K562 (cell line): ENCODE measurements at regions not wholly inside any gene's neighbourhood (a gene's known extent, or its start where the extent isn't known, plus 50 kb on each side); places are given as distances from the start of the nearest gene placed in this dataset.

Experiments
- ATAC-seq: fragments of 200-7000 bp; cut with Tn5 transposase; 3 replicates; pipeline ENCODE4 v1.9.1; 2020; ENCODE audit warnings: moderate library complexity
- BruUV-seq: library from RNA; stranded (reverse); fragments of 400-500 nt; replicated peaks from 2 replicates; lab custom pipeline; 2021; lab: Mats Ljungman, UMichigan
- CTCF ChIA-PET: fragments of 300-600 bp; formaldehyde crosslinking; extraction: SDS; loops from one replicate; lab custom pipeline; 2021; ENCODE audit warnings: low intra/inter-chr PET ratio; lab: Yijun Ruan, JAX
- POLR2A ChIA-PET: fragments of 300-600, 350-650 bp; sonication (Branson Sonifier 250); formaldehyde crosslinking; extraction: SDS; loops from one replicate; lab custom pipeline; 2021; ENCODE audit warnings: antibody characterized with exemption, inconsistent platforms; lab: Yijun Ruan, JAX
- DNase-seq, 4 experiments: peaks; one replicate each; pipeline versions ENCODE4 v3.0.0 to v3.0.0-alpha.2; 2011 to 2018; ENCODE audit warnings: low spot score in 3 of 4, mixed read lengths in 3 of 4; ENCODE audit errors: extremely low read depth in 1 of 4
- FAIRE-seq: peaks from 2 replicates; lab custom pipeline; 2011; peaks lifted over from hg19 to GRCh38; lab: Jason Lieb, UNC
- H2AFZ ChIP-seq: 2 replicates; pipeline ENCODE4 v1.6.0; 2011; ENCODE audit warnings: low read depth, low read length, control low read depth, inconsistent platforms
- H3K27ac ChIP-seq: fragments of 200-600 bp; 3 replicates; pipeline ENCODE4 v1.8.0; 2011; ENCODE audit warnings: low read depth, mild to moderate bottlenecking, control low read depth, inconsistent platforms, low read length, moderate library complexity, mixed read lengths; ENCODE audit errors: extremely low read depth
- H3K27me3 ChIP-seq, 2 experiments: fragments of 300-600 bp in 1 of 2; 2 replicates in 1 of 2; 3 replicates in 1 of 2; pipeline versions ENCODE4 v1.6.0 to v1.8.0; 2011; ENCODE audit warnings: inconsistent platforms in 2 of 2, low read length in 2 of 2, mild to moderate bottlenecking in 1 of 2, mixed read lengths in 1 of 2, moderate library complexity in 1 of 2; ENCODE audit not compliant: control insufficient read depth in 2 of 2, insufficient read depth in 2 of 2
- H3K36me3 ChIP-seq: fragments of 300-600 bp; 3 replicates; pipeline ENCODE4 v1.8.0; 2011; ENCODE audit warnings: mild to moderate bottlenecking, low read length, inconsistent platforms; ENCODE audit not compliant: control insufficient read depth, insufficient read depth
- H3K4me1 ChIP-seq, 2 experiments: fragments of 200-600 bp in 1 of 2; replicated peaks in 1 of 2; 2 replicates in 1 of 2; 3 replicates in 1 of 2; pipeline versions ENCODE4 v1.5.1 to v1.8.0; 2011; ENCODE audit warnings: inconsistent platforms in 2 of 2, low read length in 2 of 2, mild to moderate bottlenecking in 1 of 2, mixed read lengths in 1 of 2, moderate library complexity in 1 of 2; ENCODE audit not compliant: control insufficient read depth in 2 of 2, insufficient read depth in 2 of 2
- H3K4me2 ChIP-seq: 2 replicates; pipeline ENCODE4 v1.6.1; 2011; ENCODE audit warnings: low read length, control low read depth, inconsistent platforms, mixed read lengths; ENCODE audit not compliant: insufficient read depth
- H3K4me3 ChIP-seq: fragments of 200-600 bp; sonication (generic), shearing (Covaris generic); 2 replicates; pipeline ENCODE4 v1.5.1; 2016; ENCODE audit warnings: control low read depth, inconsistent platforms
- H3K79me2 ChIP-seq: fragments of 200-600 bp; 3 replicates; pipeline ENCODE4 v1.8.0; 2011; ENCODE audit warnings: low read length, inconsistent platforms; ENCODE audit not compliant: control insufficient read depth, insufficient read depth
- H3K9ac ChIP-seq, 2 experiments: 2 replicates each; pipeline versions ENCODE4 v1.6.0 to v1.6.1; 2011; ENCODE audit warnings: low read depth in 2 of 2, low read length in 2 of 2, control low read depth in 1 of 2, inconsistent platforms in 1 of 2, mild to moderate bottlenecking in 1 of 2, mixed read lengths in 1 of 2; ENCODE audit not compliant: insufficient read depth in 1 of 2
- H3K9me1 ChIP-seq: one replicate; pipeline ENCODE4 v1.6.0; 2011; ENCODE audit warnings: inconsistent platforms, mild to moderate bottlenecking, low read length, moderate library complexity; ENCODE audit not compliant: control insufficient read depth, insufficient read depth
- H3K9me3 ChIP-seq: replicated peaks from 2 replicates; pipeline ENCODE4 v1.5.1; 2011; ENCODE audit warnings: low read depth, low read length, inconsistent platforms; ENCODE audit not compliant: control insufficient read depth, insufficient read depth
- H4K20me1 ChIP-seq: replicated peaks from 2 replicates; pipeline ENCODE4 v1.6.1; 2011; ENCODE audit warnings: low read length, inconsistent platforms, mixed read lengths; ENCODE audit not compliant: control insufficient read depth, insufficient read depth
- FOXJ2 ChIP-seq: fragments of 200-800 bp; sonication (Bioruptor generic); IDR thresholded peaks from 2 replicates; pipeline ENCODE4 v1.6.1; 2016; ENCODE audit warnings: missing genetic modification characterization, missing compliant biosample characterization
- MAZ ChIP-seq, 2 experiments: fragments of 450-650 bp in 1 of 2; sonication (generic) in 1 of 2; formaldehyde crosslinking; IDR thresholded peaks in 1 of 2; conservative IDR thresholded peaks in 1 of 2; 2 replicates each; pipeline versions ENCODE4 v1.4.0 to v1.5.0; 2020; ENCODE audit warnings: mild to moderate bottlenecking in 1 of 2, missing genetic modification reagents in 1 of 2
- PBX2 ChIP-seq, 2 experiments: IDR thresholded peaks in 1 of 2; conservative IDR thresholded peaks in 1 of 2; 2 replicates each; pipeline ENCODE4 v1.6.1; 2016; ENCODE audit warnings: low read depth in 2 of 2, mild to moderate bottlenecking in 1 of 2, missing compliant biosample characterization in 1 of 2, missing genetic modification characterization in 1 of 2, moderate library complexity in 1 of 2
- POLR2AphosphoS5 ChIP-seq: IDR thresholded peaks from 2 replicates; pipeline ENCODE4 v1.6.1; 2011; ENCODE audit warnings: mild to moderate bottlenecking, low read depth, low read length, moderate library complexity; ENCODE audit not compliant: control insufficient read depth, insufficient read depth
- PRPF4 ChIP-seq: fragments of 200-400 bp; formaldehyde crosslinking; IDR thresholded peaks from one replicate; pipeline ENCODE4 v1.6.1; 2017; ENCODE audit warnings: low read length, low read depth, mild to moderate bottlenecking; ENCODE audit not compliant: insufficient read depth, poor library complexity, severe bottlenecking
- SRSF3 ChIP-seq: fragments of 200-400 bp; formaldehyde crosslinking; IDR thresholded peaks from 2 replicates; pipeline ENCODE4 v1.6.1; 2016; ENCODE audit warnings: mild to moderate bottlenecking, low read length, moderate library complexity; ENCODE audit not compliant: insufficient read depth
- TAL1 ChIP-seq: fragments of 450-650 bp; IDR thresholded peaks from 2 replicates; pipeline ENCODE4 v1.6.1; 2016; ENCODE audit warnings: mild to moderate bottlenecking
- TRIM25 ChIP-seq: fragments of 450-650 bp; IDR thresholded peaks from 2 replicates; pipeline ENCODE4 v1.7.0; 2016; ENCODE audit warnings: borderline replicate concordance
- ZBTB2 ChIP-seq: fragments of 450-650 bp; IDR thresholded peaks from 2 replicates; pipeline ENCODE4 v1.6.1; 2016; ENCODE audit warnings: antibody characterized with exemption
- ZKSCAN1 ChIP-seq: fragments of 150-350 bp; IDR thresholded peaks from 2 replicates; pipeline ENCODE4 v1.6.1; 2016; ENCODE audit warnings: low read depth, low read length
- ZNF586 ChIP-seq: fragments of 450-650 bp; formaldehyde crosslinking; conservative IDR thresholded peaks from 2 replicates; pipeline ENCODE4 v1.4.0; 2020; ENCODE audit warnings: mild to moderate bottlenecking, moderate library complexity
- in situ Hi-C: fragments of 300-500 bp; cut with MboI; formaldehyde crosslinking; loops from 4 replicates; pipeline ENCODE4 v1.15.0; 2018; ENCODE audit warnings: inconsistent platforms, mixed read lengths
- intact Hi-C: fragments of 100-400 bp; cut with micrococcal nuclease; formaldehyde crosslinking; loops from 2 replicates; pipeline ENCODE4 v1.14.2; 2022
- TF ChIP-seq, protein P1 (sequence below): sonication (generic); formaldehyde crosslinking; IDR thresholded peaks from 2 replicates; pipeline ENCODE4 v1.8.0; 2022; ENCODE audit warnings: mild to moderate bottlenecking, missing genetic modification reagents
- TF ChIP-seq, protein P2 (sequence below): fragments of 250-450 bp; sonication (Bioruptor Pico); IDR thresholded peaks from 2 replicates; pipeline ENCODE4 v1.8.0; 2022; ENCODE audit warnings: moderate library complexity, mild to moderate bottlenecking, inconsistent platforms

- H3K79me2 ChIP-seq = no peaks in the 10 kb centered on the region
- ATAC-seq (no peak), FAIRE-seq (no peak), DNase-seq (no peak)
- no peaks in the 10 kb centered on the region for H3K27me3 ChIP-seq
- no peaks in the 10 kb centered on the region for H3K9me1 ChIP-seq
- POLR2A ChIA-PET = no interaction called here
- in situ Hi-C loops = no loop called here
- H3K4me2 ChIP-seq = no peak overlapping the region
- no peaks in the 10 kb centered on the region for H3K36me3 ChIP-seq
- no peak overlapping the region for H3K9ac ChIP-seq
- CTCF ChIA-PET = no interaction called here
- no peaks in the 10 kb centered on the region for H3K9me3 ChIP-seq
- no peaks in the 10 kb centered on the region for H3K4me1 ChIP-seq
- H3K27ac ChIP-seq = no peak overlapping the region
- H3K4me3 ChIP-seq = no peak overlapping the region
- H4K20me1 ChIP-seq = no peaks in the 10 kb centered on the region
- intact Hi-C loops = no loop called here
- no peak for TF ChIP-seq SRSF3
- TF ChIP-seq ZKSCAN1 = no peak
- TF ChIP-seq ZNF586 (CRISPR knock-in tag) = no peak
- TF ChIP-seq TRIM25 = no peak
- TF ChIP-seq PRPF4 = no peak
- no peak for TF ChIP-seq MAZ (CRISPR knock-in tag; conservative IDR thresholded peaks at IDR 0.05 in 1 of 2, IDR thresholded peaks at IDR 0.05 in 1 of 2)
- no peak for TF ChIP-seq FOXJ2
- no peak for TF ChIP-seq PBX2 (CRISPR knock-in tag; IDR thresholded peaks at IDR 0.05; ENCODE audit: low read depth)
- no peak for TF ChIP-seq PBX2 (tag; conservative IDR thresholded peaks at IDR 0.05; ENCODE audit: low read depth)
- TF ChIP-seq, protein P1, sequence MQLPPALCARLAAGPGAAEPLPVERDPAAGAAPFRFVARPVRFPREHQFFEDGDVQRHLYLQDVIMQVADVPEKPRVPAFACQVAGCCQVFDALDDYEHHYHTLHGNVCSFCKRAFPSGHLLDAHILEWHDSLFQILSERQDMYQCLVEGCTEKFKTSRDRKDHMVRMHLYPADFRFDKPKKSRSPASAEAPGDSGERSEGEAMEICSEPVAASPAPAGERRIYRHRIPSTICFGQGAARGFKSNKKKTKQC (CRISPR knock-in tag) = no peak
- no peak for TF ChIP-seq POLR2AphosphoS5
- TF ChIP-seq, protein P2, sequence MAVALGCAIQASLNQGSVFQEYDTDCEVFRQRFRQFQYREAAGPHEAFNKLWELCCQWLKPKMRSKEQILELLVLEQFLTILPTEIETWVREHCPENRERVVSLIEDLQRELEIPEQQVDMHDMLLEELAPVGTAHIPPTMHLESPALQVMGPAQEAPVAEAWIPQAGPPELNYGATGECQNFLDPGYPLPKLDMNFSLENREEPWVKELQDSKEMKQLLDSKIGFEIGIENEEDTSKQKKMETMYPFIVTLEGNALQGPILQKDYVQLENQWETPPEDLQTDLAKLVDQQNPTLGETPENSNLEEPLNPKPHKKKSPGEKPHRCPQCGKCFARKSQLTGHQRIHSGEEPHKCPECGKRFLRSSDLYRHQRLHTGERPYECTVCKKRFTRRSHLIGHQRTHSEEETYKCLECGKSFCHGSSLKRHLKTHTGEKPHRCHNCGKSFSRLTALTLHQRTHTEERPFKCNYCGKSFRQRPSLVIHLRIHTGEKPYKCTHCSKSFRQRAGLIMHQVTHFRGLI (CRISPR knock-in tag) = no peak
- no peak for TF ChIP-seq ZBTB2
- no peak for TF ChIP-seq TAL1
- no peak overlapping the region for H2AFZ ChIP-seq
- no TSS peak for BruUV-seq
Observed at GRCh38 chr13:53217194-53217593, 188.6 kb downstream of the OLFM4 start.
